Neural cell (in vitro differentiated cells): ENCODE measurements at regions not wholly inside any gene's neighbourhood (a gene's known extent, or its start where the extent isn't known, plus 50 kb on each side); places are given as distances from the start of the nearest gene placed in this dataset.

Experiments used
- CTCF ChIP-seq: fragments of 450-650 bp; IDR thresholded peaks from 2 replicates; pipeline ENCODE4 v1.5.1; 2014; ENCODE audit warnings: antibody characterized with exemption, mild to moderate bottlenecking, moderate library complexity; ENCODE audit not compliant: poor library complexity, severe bottlenecking
- EP300 ChIP-seq: fragments of 450-650 bp; conservative IDR thresholded peaks from 2 replicates; pipeline ENCODE4 v1.6.1; 2014; ENCODE audit warnings: antibody characterized with exemption, mild to moderate bottlenecking, moderate library complexity; ENCODE audit not compliant: poor library complexity, severe bottlenecking
- EZH2 ChIP-seq: fragments of 200-600, 300-800 bp; shearing (Covaris generic), sonication (generic); IDR thresholded peaks from 2 replicates; pipeline ENCODE4 v1.6.1; 2014; ENCODE audit warnings: antibody characterized with exemption, low read length, borderline replicate concordance, mild to moderate bottlenecking; ENCODE audit not compliant: insufficient read depth, poor library complexity, severe bottlenecking
- MXI1 ChIP-seq: fragments of 450-650 bp; conservative IDR thresholded peaks from 2 replicates; pipeline ENCODE4 v1.6.1; 2014; ENCODE audit warnings: antibody characterized with exemption, mild to moderate bottlenecking; ENCODE audit not compliant: poor library complexity, severe bottlenecking
- POLR2AphosphoS5 ChIP-seq: IDR thresholded peaks from 2 replicates; pipeline ENCODE4 v1.6.1; 2012
- RAD21 ChIP-seq: fragments of 450-650 bp; conservative IDR thresholded peaks from 2 replicates; pipeline ENCODE4 v1.6.1; 2014; ENCODE audit warnings: antibody characterized with exemption, mild to moderate bottlenecking, moderate library complexity
- REST ChIP-seq: IDR thresholded peaks from 2 replicates; pipeline ENCODE4 v1.6.1; 2012; ENCODE audit warnings: borderline replicate concordance
- SMC3 ChIP-seq: fragments of 450-650 bp; conservative IDR thresholded peaks from 2 replicates; pipeline ENCODE4 v1.6.1; 2014; ENCODE audit warnings: antibody characterized with exemption, mild to moderate bottlenecking, moderate library complexity; ENCODE audit not compliant: poor library complexity

GRCh38 chr1:104403883-104404282 is 654.2 kb downstream of the AMY1C start:
- TF ChIP-seq CTCF = no peak
- TF ChIP-seq REST = no peak
- no peak for TF ChIP-seq EZH2
- no peak for TF ChIP-seq POLR2AphosphoS5
- no peak for TF ChIP-seq MXI1
- no peak for TF ChIP-seq EP300
- no peak for TF ChIP-seq RAD21
- TF ChIP-seq SMC3 = no peak
